Erythroblast (primary cell): ENCODE measurements at regions not wholly inside any gene's neighbourhood (a gene's known extent, or its start where the extent isn't known, plus 50 kb on each side); places are given as distances from the start of the nearest gene placed in this dataset.

ENCODE experiments used
- DNase-seq, 2 experiments: peaks; one replicate each; lab custom pipeline; 2025; lab: John Stamatoyannopoulos, UW
- GATA1 ChIP-seq: IDR thresholded peaks from 2 replicates; pipeline ENCODE4 v1.6.1; 2011; ENCODE audit warnings: low read depth, mild to moderate bottlenecking, control low read depth, low read length, moderate library complexity
- POLR2A ChIP-seq: IDR thresholded peaks from 2 replicates; pipeline ENCODE4 v1.6.1; 2011; ENCODE audit warnings: mild to moderate bottlenecking, low read length

DNA sequence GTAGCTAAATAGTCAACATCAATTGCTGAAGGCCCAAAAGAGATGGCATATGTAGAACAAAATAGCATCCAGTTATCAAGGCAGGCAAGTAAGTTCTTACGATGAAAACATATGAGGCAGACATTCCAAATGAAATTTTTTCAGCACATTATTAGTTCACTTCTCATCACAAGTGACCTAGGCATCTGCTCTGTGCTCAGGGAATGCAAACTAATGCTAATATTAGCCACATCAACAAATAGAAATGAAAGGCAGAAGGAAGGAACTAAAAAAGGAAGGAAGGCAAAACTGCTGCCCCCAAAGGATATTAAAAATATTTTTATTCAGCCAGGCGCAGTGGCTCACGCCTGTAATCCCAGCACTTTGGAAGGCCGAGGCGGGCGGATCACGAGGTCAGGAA, 51.2 kb upstream of the ROCK1 start:
- no peak for DNase-seq
- TF ChIP-seq POLR2A = no peak
- TF ChIP-seq GATA1 = no peak

DNA sequence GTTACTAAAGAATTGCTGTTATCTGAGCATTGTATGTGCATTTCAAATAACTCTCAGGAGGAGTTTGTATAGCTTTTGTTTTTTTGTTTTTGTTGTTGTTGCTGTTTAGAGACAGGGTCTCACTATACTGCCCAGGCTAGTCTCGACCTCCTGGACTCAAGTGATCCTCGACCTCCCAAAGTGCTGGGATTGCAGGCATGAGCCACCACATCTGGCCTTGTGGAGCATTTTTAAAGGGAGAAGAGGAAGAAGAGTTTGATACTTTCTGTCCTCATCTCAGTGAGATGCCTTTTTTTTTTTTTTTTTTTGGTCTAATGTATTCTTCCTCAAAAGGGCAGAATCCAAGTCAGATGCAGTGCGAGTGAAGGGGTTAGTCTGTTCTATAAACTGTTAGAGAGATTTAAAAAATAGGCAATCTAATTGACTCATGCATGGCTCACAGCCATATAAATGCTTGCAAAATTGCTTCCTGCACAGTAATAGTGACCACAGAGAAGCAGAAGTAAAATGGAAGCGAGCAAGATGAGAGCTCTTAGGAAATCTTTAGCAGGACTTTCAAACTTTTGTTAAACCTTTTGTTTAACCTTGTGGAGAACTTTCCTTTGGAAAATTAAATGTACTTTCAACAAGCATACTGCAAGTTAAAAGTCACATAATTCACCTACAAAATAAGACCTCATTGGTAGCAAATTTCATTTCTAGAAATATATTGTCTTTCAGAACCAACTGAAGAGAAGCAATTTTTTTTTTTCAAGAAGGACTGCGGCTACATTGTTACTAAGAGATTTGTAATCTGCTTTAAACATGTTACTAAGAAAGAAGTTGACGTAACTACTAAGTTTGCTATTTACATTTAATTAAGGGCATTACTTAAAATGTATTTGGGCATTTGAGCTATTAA, 52.3 kb upstream of the ROCK1 start:
- TF ChIP-seq POLR2A (no peak), GATA1 (no peak)
- DNase-seq = no peak

DNA sequence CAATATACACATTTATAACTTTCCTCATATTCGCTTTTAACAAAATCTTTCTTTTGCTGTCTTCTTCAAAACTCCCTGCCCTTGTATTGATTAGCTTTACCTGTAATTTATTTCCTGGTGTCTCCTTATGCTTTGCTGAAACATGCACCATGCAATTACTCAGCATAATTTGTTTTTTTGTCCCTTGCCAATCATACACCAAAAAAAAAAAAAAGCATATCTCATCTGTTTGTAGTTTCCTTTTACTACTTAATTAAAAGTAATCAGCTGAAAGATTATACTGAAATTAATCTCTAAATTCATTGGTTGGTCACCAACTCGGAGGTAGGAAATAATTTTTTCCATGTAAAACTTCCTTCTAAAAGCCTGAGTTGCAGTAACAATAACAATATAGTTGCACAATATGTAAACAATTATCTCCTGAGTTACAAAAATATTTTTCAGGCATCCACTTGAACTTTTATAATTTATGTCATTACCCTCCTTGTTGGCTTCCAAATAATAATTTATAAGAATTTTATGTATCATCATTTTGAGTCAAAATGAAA, 53.0 kb upstream of the ROCK1 start:
- no peak for DNase-seq
- TF ChIP-seq POLR2A (no peak), GATA1 (no peak)

DNA sequence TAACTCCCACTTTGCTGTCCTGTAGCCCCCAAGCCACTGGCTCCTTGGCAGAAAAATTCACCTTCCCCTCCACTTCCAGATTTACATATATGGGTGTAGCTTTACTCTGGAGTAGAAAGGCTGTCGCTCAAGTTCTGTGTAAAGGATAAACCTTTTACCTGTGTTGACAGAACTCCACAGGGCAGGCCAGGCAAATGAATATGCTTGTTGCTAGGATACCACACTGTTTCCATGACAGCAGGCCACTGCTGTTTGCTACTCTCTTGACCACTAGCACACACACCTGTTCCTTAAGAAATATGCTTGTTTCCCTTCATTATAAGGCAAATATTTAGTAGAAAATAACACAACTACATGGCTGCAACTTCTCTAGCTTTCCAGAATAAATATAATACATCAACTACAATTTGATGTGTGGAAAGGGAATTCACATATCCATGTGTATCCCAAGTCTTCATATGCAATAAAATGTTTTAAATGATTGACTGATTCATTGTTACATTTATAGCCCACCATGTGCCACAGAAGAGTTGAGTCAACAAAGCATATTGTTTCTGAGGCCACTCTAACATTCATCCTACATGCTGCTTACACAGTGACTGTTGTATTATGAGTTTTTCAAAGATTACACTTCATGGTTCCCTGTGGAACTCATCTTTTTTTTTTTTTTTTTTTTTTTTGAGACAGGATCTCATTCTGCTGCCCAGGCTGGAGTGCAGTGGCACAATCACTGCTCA, 56.2 kb upstream of the ROCK1 start:
- DNase-seq = no peak
- TF ChIP-seq GATA1 (no peak), POLR2A (no peak)

DNA sequence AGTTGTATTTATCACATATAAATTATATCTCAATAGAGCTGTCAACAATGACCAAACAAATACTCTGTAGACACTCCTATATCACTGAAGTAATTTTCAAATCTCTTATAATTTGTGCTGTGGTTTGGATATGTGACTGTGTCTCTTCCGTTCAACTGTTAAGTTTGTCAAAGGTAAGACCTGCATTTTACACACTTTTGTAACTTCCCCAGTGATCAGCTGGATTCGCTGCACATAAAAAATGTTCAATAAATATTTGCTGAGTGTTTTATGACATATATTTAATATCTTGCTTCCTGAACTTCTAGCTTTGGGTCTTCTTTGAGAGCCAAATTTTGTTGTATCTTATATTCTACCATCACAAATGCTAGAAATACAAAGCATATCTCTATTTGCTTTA, 57.3 kb upstream of the ROCK1 start:
- DNase-seq = no peak
- TF ChIP-seq GATA1 (no peak), POLR2A (no peak)

DNA sequence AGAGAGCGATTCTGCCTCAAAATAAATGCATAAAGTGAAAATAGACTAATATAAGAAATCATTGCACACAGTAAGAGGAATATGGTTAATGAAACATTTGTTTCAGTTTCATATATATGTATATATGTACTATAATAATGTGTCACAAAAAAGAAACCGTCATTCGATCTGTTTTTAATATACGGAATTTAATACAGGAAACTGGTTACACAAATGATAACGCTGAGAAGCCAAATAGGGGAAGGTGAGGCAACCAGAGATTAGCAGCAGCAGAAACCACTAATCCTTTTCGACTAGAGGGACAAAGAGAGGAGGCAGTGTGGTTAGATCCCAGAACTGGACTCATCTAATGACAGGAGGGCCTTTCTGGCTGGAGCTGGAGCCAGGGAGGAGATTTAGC, 64.2 kb upstream of the GREB1L start:
- no peak for DNase-seq
- TF ChIP-seq POLR2A (no peak), GATA1 (no peak)

DNA sequence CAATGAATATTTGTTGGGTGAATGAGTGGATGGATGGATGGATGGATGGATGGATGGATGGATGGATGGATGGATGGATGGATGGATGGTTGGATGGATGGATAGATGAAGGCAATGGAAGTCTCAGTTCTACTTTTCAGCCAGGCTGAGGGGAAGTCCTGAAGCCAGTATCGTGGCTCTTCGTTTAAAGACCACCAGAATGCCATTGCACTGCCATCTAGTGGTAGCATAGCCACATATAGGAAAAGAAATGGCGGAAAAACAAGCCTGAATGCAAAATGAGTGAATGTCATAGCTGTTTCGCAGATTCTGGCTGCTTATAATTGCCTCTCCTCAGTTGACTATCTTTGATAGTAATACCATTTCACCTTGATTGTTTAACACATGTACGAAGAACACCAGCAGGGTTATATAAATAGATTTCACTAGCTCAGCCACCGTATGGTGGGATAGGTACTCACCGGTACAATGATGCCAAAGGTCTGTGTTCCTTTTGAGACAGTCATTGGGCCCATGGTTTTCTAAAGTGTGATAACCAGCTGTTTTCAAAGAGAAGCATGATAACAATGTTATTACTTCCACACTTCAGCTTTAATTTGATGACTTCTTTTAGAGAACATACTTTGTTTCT, 62.3 kb upstream of the GREB1L start:
- DNase-seq = peak; percentile 64 to 79
- TF ChIP-seq GATA1 (no peak), POLR2A (no peak)

DNA sequence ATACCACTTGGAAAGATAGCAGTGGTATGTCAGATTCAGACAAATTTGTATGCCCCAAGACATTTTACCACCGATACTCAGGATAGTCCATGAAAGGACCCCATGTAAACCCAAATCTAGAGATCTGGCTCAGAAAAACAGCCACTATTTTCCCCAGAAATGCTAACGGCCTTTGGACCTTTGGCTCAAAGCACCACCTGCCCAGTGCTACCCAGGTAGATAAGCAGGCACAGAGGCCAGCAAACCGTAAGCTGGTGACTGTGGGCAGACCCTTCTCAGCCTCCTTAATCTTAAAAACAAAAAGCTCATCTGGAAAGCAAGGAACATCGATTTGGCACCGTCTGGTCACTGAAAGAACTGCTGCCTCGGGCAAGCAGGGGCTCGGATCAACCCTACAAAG, 61.4 kb upstream of the GREB1L start:
- no peak for DNase-seq
- no peak for TF ChIP-seq GATA1
- TF ChIP-seq POLR2A = no peak

DNA sequence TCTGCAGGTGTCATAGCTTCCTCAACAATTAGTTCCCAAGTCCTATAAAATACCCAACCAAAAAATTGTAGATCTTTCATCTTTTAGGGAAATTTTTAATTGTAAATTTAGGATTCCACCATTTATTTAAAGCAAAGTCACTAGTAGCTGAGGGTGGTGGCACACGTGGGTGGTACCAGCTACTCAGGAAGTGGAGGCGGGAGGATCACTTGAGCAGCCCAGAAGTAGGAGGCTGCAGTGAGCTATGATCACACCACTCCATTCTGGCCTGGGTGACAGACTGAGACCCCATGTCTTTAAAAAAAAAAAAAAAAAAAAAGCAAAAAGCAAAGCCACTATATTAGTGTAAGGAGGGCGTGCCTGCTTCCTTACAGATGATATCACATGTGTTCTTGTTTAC, 60.3 kb upstream of the GREB1L start:
- TF ChIP-seq POLR2A = no peak
- no peak for TF ChIP-seq GATA1
- DNase-seq = no peak

DNA sequence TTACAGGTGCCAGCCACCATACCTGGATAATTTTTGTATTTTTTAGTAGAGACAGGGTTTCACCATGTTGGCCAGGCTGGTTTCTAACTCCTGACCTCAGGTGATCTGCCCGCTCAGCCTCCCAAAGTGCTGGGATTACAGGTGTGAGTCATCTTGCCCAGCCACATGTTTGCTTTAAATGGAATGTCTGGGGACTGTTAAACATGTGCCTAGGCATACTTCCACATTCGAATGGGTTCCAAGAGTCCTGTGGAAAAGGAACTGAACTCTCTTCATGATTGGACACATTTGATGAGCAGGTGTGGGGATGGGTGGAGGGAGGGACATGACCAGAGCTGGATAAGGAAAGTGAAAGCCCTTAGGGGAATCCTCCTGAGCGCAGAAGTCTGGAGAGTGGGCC, 58.4 kb upstream of the GREB1L start:
- no peak for TF ChIP-seq POLR2A
- no peak for TF ChIP-seq GATA1
- DNase-seq = no peak

DNA sequence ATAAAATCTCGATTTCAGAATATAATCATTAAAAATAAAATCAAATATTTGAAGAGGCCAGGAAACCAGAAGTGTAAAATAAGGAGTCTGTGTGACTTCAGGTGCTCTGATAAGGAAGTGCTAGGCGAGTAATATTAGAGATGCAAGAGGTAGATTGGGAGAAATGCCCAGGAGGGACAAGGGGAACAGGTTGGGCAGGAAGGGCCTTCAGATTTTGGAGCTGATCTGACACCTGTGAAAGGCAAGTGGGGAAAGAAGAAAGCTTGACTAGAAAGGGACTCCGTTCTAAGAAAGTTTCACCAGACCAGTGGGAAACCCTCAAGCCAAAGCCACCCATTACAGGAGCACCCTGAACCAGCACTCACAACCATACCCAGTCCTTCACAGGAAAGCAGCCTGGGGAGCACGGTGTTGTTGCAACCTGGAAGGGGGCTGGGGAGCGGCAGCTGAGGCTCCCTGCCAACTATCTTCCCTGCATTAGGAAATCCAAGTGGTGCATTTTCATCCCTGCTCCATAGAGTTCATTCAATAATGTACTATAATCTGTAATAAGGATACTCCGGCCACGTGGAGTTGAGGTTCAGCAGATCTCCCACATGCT, 57.5 kb upstream of the GREB1L start:
- TF ChIP-seq POLR2A (no peak), GATA1 (no peak)
- DNase-seq = no peak

DNA sequence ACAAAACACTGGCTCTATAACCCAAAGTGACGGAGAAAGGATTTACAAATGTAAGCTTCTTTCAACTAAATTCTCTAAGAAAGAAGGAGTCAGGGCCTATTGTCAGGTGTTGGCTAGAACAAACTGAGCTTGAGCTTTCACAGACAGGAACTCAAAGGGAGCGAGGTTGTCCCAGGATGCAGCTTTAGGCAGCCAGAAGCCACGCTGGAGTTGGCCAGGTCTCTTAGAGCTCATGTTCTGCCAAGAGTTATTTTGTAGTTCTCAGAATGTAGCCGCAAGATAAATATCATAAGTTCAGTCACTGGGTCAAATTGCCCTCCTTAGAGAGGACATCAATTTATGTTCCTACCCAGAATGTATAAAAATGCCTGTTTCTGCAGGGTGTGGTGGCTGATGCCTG, 54.1 kb upstream of the GREB1L start:
- TF ChIP-seq GATA1 (no peak), POLR2A (no peak)

DNA sequence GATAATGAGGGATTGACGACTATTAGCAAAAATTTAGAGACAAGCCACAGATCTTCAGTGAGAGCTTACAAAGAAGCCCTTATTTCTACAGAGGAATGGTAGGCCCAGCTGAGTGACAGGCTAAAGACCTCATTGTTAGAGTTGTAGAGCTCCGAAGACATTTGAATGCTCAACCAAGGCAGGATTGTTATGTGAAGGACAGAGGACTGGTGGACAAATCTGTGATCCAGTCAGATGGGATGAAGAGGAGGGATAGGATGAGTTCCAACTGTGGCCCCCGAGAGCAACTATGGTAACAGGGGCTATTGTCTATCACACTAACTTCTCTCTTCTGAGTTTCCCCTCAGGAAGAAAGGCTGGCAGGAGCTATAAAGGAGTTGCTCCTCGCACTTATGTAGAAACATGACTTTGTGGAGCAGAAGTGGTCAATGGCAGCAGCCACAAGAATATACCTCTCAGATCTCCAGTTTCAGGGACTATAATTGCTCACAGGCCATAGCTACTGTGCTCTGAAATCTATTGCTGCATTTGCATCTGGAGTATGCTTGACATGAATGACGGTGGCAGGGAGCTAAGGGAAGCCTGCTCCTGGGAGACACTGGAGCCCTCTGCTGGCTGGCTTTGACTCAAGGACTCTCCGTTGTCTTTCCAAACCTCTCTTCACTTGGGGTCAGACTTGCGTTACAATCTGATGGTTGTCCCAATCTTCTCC, 50.3 kb upstream of the GREB1L start:
- TF ChIP-seq POLR2A (no peak), GATA1 (no peak)
- DNase-seq = peak; percentile 34 to 54

More for the DNA sequence above, 54.1 kb upstream of the GREB1L start:
- no peak for DNase-seq
